ENCODE measurements at regions not wholly inside any gene's neighbourhood (a gene's known extent, or its start where the extent isn't known, plus 50 kb on each side); places are given as distances from the start of the nearest gene placed in this dataset.
"Not testable (repeated sequence)": the region's sequence is repeated elsewhere in the genome, so short reads cannot be mapped to it uniquely, and the experiment has no call there.

- H3K27ac ChIP-seq: no peak overlapping the region
- no peak for TF ChIP-seq CTCF (conservative IDR thresholded peaks at IDR 0.05)
- TF ChIP-seq ZFX (IDR thresholded peaks at IDR 0.05): no peak
Observed at GRCh38 chr20:55135923-55136322, 660.5 kb downstream of the DOK5 start.

- no peak overlapping the region for H3K27ac ChIP-seq
- TF ChIP-seq CTCF (conservative IDR thresholded peaks at IDR 0.05): no peak
Observed at GRCh38 chr20:55132523-55132922, 657.1 kb downstream of the DOK5 start.

GRCh38 chr20:55117577-55117976 lies 642.2 kb downstream of the DOK5 start:
- not testable (repeated sequence) for H3K27ac ChIP-seq

GRCh38 chr20:55116598-55116997 lies 641.2 kb downstream of the DOK5 start:
- no peak overlapping the region for H3K27ac ChIP-seq
- TF ChIP-seq ZFX (IDR thresholded peaks at IDR 0.05) (no peak), CTCF (conservative IDR thresholded peaks at IDR 0.05) (no peak)

GRCh38 chr20:55103188-55103587 lies 627.8 kb downstream of the DOK5 start:
- H3K27ac ChIP-seq: no peak overlapping the region
- no peak for TF ChIP-seq CTCF (conservative IDR thresholded peaks at IDR 0.05)
- TF ChIP-seq ZFX (IDR thresholded peaks at IDR 0.05): no peak

- TF ChIP-seq CTCF (conservative IDR thresholded peaks at IDR 0.05): no peak
- no peak overlapping the region for H3K27ac ChIP-seq
Observed at GRCh38 chr20:55099251-55099650, 623.9 kb downstream of the DOK5 start.

- H3K27ac ChIP-seq: no peak overlapping the region
- TF ChIP-seq ZFX (IDR thresholded peaks at IDR 0.05) (no peak), CTCF (conservative IDR thresholded peaks at IDR 0.05) (no peak)
Observed at GRCh38 chr20:55097621-55098020, 622.2 kb downstream of the DOK5 start.

- TF ChIP-seq ZFX (IDR thresholded peaks at IDR 0.05) (no peak), CTCF (conservative IDR thresholded peaks at IDR 0.05) (no peak)
- no peak overlapping the region for H3K27ac ChIP-seq
Observed at GRCh38 chr20:55095745-55096400, 620.5 kb downstream of the DOK5 start.
